ENCODE measurements at regions not wholly inside any gene's neighbourhood (a gene's known extent, or its start where the extent isn't known, plus 50 kb on each side); places are given as distances from the start of the nearest gene placed in this dataset.

DNA sequence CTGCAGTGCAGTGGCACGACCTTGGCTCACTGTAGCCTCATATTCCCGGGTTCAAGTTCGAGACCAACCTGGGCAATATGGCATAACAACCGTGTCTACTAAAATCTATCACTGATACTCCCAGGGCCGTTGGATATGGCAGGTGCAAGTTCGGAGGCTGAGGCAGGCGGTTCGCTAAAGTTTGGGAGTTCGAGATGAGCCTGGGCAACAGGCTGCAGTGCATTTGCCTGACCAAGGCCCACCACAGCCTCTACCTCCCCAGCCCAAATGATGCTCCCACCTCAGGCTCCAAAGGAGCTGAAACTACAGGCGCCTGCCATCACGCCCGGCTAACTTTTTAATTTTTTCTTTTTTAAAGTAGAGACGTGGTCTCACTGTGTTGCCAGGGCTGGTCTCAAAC lies 177.1 kb upstream of the ALG10B start (continued):
- TF ChIP-seq SUZ12 (IDR thresholded peaks at IDR 0.05; ENCODE audit: low read length) (no peak), JUN (IDR thresholded peaks at IDR 0.05; ENCODE audit: low read depth, low read length) (no peak), SIN3A (conservative IDR thresholded peaks at IDR 0.05 in 1 of 2, IDR thresholded peaks at IDR 0.05 in 1 of 2; ENCODE audit: low read depth in 1 of 2, low read length in 2 of 2) (no peak), EZH2 (IDR thresholded peaks at IDR 0.05; ENCODE audit: low read depth, low read length, severe bottlenecking) (no peak), RXRA (IDR thresholded peaks at IDR 0.05; ENCODE audit: insufficient read depth, low read depth, low read length) (no peak)
